GM23338 (cell line): ENCODE measurements at regions not wholly inside any gene's neighbourhood (a gene's known extent, or its start where the extent isn't known, plus 50 kb on each side); places are given as distances from the start of the nearest gene placed in this dataset.

Experiments
- ATAC-seq: fragments of 200-7000 bp; cut with Tn5 transposase; 3 replicates; pipeline ENCODE4 v1.9.1; 2020
- DNase-seq: peaks from one replicate; pipeline ENCODE4 v3.0.0-alpha.2; 2015; ENCODE audit warnings: low spot score
- H2AFZ ChIP-seq: fragments of 200-600 bp; sonication (generic); 2 replicates; pipeline ENCODE4 v1.8.0; 2016; ENCODE audit warnings: antibody characterized with exemption, mild to moderate bottlenecking, moderate library complexity
- H3F3A ChIP-seq: fragments of 200-600 bp; sonication (generic); replicated peaks from 2 replicates; pipeline ENCODE4 v1.8.0; 2017; ENCODE audit warnings: antibody characterized with exemption, mixed run types, low read depth
- H3K27ac ChIP-seq: fragments of 200-600 bp; sonication (generic); 2 replicates; pipeline ENCODE4 v1.6.1; 2016; ENCODE audit warnings: low read depth
- H3K27me3 ChIP-seq: fragments of 200-600 bp; sonication (generic); 2 replicates; pipeline ENCODE4 v1.8.0; 2016; ENCODE audit warnings: mild to moderate bottlenecking, mixed run types, moderate library complexity; ENCODE audit not compliant: insufficient read depth
- H3K36me3 ChIP-seq: fragments of 200-600 bp; sonication (generic); 2 replicates; pipeline ENCODE4 v1.8.0; 2016; ENCODE audit warnings: mild to moderate bottlenecking; ENCODE audit not compliant: insufficient read depth
- H3K4me1 ChIP-seq: fragments of 200-600 bp; sonication (generic); 2 replicates; pipeline ENCODE4 v1.8.0; 2016; ENCODE audit warnings: mild to moderate bottlenecking, moderate library complexity; ENCODE audit not compliant: insufficient read depth
- H3K4me2 ChIP-seq: fragments of 200-600 bp; sonication (generic); 2 replicates; pipeline ENCODE4 v1.7.1; 2017; ENCODE audit warnings: mixed run types
- H3K4me3 ChIP-seq: fragments of 200-600 bp; sonication (generic); 2 replicates; pipeline ENCODE4 v1.6.1; 2016; ENCODE audit warnings: mixed run types
- H3K79me2 ChIP-seq: fragments of 200-600 bp; sonication (generic); replicated peaks from 2 replicates; pipeline ENCODE4 v1.8.0; 2017; ENCODE audit warnings: mild to moderate bottlenecking; ENCODE audit not compliant: insufficient read depth
- H3K9me2 ChIP-seq: fragments of 200-600 bp; sonication (generic); 2 replicates; pipeline ENCODE4 v1.8.0; 2017; ENCODE audit not compliant: insufficient read depth
- H4K20me1 ChIP-seq: fragments of 200-600 bp; sonication (generic); replicated peaks from 2 replicates; pipeline ENCODE4 v1.8.0; 2017; ENCODE audit warnings: mild to moderate bottlenecking; ENCODE audit not compliant: insufficient read depth
- H3K27ac Mint-ChIP-seq: 2 replicates; pipeline ENCODE4 v1.8.0; 2020; ENCODE audit warnings: inconsistent platforms, mild to moderate bottlenecking, moderate library complexity, mixed read lengths
- H3K27me3 Mint-ChIP-seq: 3 replicates; pipeline ENCODE4 v1.8.0; 2022; ENCODE audit warnings: low read depth, mild to moderate bottlenecking, moderate library complexity, mixed read lengths, inconsistent platforms; ENCODE audit not compliant: insufficient read depth, poor library complexity
- H3K36me3 Mint-ChIP-seq: 3 replicates; pipeline ENCODE4 v1.8.0; 2021; ENCODE audit warnings: low read depth, mild to moderate bottlenecking, inconsistent platforms, moderate library complexity, mixed read lengths
- H3K4me1 Mint-ChIP-seq: 3 replicates; pipeline ENCODE4 v1.8.0; 2020; ENCODE audit warnings: mild to moderate bottlenecking, inconsistent platforms, mixed read lengths
- H3K4me3 Mint-ChIP-seq: 3 replicates; pipeline ENCODE4 v1.8.0; 2021; ENCODE audit warnings: moderate library complexity, mild to moderate bottlenecking, inconsistent platforms, mixed read lengths
- H3K9me3 Mint-ChIP-seq: 3 replicates; pipeline ENCODE4 v1.8.0; 2020; ENCODE audit warnings: moderate library complexity, mild to moderate bottlenecking, inconsistent platforms, mixed read lengths
- CREB1 ChIP-seq: fragments of 250-450 bp; sonication (Bioruptor Pico); IDR thresholded peaks from 2 replicates; pipeline ENCODE4 v1.5.0; 2020; ENCODE audit warnings: low read depth, mild to moderate bottlenecking, moderate library complexity
- EZH2phosphoT487 ChIP-seq: fragments of 200-600 bp; sonication (generic); IDR thresholded peaks from one replicate; pipeline ENCODE4 v1.8.1; 2018; ENCODE audit warnings: antibody characterized with exemption; ENCODE audit not compliant: unreplicated experiment
- JUNB ChIP-seq: IDR thresholded peaks from one replicate; pipeline ENCODE4 v1.6.1; 2016; ENCODE audit warnings: antibody characterized with exemption; ENCODE audit not compliant: unreplicated experiment
- POLR2AphosphoS5 ChIP-seq: IDR thresholded peaks from 2 replicates; pipeline ENCODE4 v1.6.1; 2016; ENCODE audit warnings: antibody characterized with exemption, low read depth
- ZNF331 ChIP-seq: fragments of 250-450 bp; sonication (Bioruptor Pico); IDR thresholded peaks from 2 replicates; pipeline ENCODE4 v1.5.0; 2020; ENCODE audit warnings: low read depth, mild to moderate bottlenecking, moderate library complexity
- TF ChIP-seq, protein P1 (sequence below), 2 experiments: fragments of 200-600 bp in 1 of 2; sonication (generic) in 1 of 2; conservative IDR thresholded peaks; 2 replicates each; pipeline versions ENCODE4 v1.5.1 to v1.6.1; 2016 to 2017; ENCODE audit warnings: antibody characterized with exemption in 2 of 2, low read depth in 2 of 2, mild to moderate bottlenecking in 2 of 2, moderate library complexity in 1 of 2
- TF ChIP-seq, protein P2 (sequence below): fragments of 250-450 bp; sonication (Bioruptor Pico); IDR thresholded peaks from 2 replicates; pipeline ENCODE4 v1.5.0; 2020; ENCODE audit warnings: mild to moderate bottlenecking, moderate library complexity
- TF ChIP-seq, protein P3 (sequence below): IDR thresholded peaks from one replicate; pipeline ENCODE4 v1.6.1; 2018; ENCODE audit warnings: antibody characterized with exemption; ENCODE audit not compliant: unreplicated experiment

GRCh38 chr1:83716641-83717040, 282.3 kb downstream of the TTLL7 start:
- H3K4me2 ChIP-seq, result no peak overlapping the region
- ATAC-seq, result no peak
- peaks cover 14% of the 10 kb centered on the region; the same call in 1 of the 2 replicates for H3K9me2 ChIP-seq
- Mint-ChIP-seq H3K4me3 (no peak overlapping the region), H3K36me3 (no peaks in the 10 kb centered on the region), H3K27ac (no peak overlapping the region; the same call in 1 of the 2 replicates), H3K27me3 (peaks cover 2% of the 10 kb centered on the region), H3K4me1 (no peaks in the 10 kb centered on the region), H3K9me3 (no peaks in the 10 kb centered on the region)
- no peaks in the 10 kb centered on the region for H3K79me2 ChIP-seq
- H3F3A ChIP-seq, result no peaks in the 10 kb centered on the region
- H4K20me1 ChIP-seq, result no peaks in the 10 kb centered on the region
- no peak for DNase-seq
- H3K36me3 ChIP-seq, result no peaks in the 10 kb centered on the region
- TF ChIP-seq JUNB, result no peak
- TF ChIP-seq POLR2AphosphoS5, result no peak
- TF ChIP-seq, protein P1, sequence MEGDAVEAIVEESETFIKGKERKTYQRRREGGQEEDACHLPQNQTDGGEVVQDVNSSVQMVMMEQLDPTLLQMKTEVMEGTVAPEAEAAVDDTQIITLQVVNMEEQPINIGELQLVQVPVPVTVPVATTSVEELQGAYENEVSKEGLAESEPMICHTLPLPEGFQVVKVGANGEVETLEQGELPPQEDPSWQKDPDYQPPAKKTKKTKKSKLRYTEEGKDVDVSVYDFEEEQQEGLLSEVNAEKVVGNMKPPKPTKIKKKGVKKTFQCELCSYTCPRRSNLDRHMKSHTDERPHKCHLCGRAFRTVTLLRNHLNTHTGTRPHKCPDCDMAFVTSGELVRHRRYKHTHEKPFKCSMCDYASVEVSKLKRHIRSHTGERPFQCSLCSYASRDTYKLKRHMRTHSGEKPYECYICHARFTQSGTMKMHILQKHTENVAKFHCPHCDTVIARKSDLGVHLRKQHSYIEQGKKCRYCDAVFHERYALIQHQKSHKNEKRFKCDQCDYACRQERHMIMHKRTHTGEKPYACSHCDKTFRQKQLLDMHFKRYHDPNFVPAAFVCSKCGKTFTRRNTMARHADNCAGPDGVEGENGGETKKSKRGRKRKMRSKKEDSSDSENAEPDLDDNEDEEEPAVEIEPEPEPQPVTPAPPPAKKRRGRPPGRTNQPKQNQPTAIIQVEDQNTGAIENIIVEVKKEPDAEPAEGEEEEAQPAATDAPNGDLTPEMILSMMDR (conservative IDR thresholded peaks at IDR 0.05; ENCODE audit: low read depth in 2 of 2), result no peak
- no peak for TF ChIP-seq ZNF331 (CRISPR knock-in tag)
- TF ChIP-seq CREB1, result no peak
- no peak for TF ChIP-seq EZH2phosphoT487
- H3K27ac ChIP-seq, result no peak overlapping the region
- H3K4me1 ChIP-seq, result no peaks in the 10 kb centered on the region
- H3K4me3 ChIP-seq, result no peak overlapping the region
- no peaks in the 10 kb centered on the region for H3K27me3 ChIP-seq
- 0 out of 2 replicates have a peak overlapping the region, but pooled peaks have one; percentile 28 for H2AFZ ChIP-seq

GRCh38 chr1:83715550-83715949, 283.4 kb downstream of the TTLL7 start:
- Histone ChIP-seq H3K4me3 (no peak overlapping the region), H3K27me3 (no peaks in the 10 kb centered on the region), H3K9me2 (peaks cover 14% of the 10 kb centered on the region; the same call in 1 of the 2 replicates), H3K79me2 (no peaks in the 10 kb centered on the region), H3K4me2 (no peak overlapping the region), H4K20me1 (no peaks in the 10 kb centered on the region), H3F3A (no peaks in the 10 kb centered on the region), H2AFZ (no peak overlapping the region), H3K4me1 (no peaks in the 10 kb centered on the region), H3K27ac (no peak overlapping the region), H3K36me3 (no peaks in the 10 kb centered on the region)
- no peak for DNase-seq
- H3K4me1 Mint-ChIP-seq, result no peaks in the 10 kb centered on the region
- peaks cover 2% of the 10 kb centered on the region for H3K27me3 Mint-ChIP-seq
- no peaks in the 10 kb centered on the region for H3K36me3 Mint-ChIP-seq
- no peaks in the 10 kb centered on the region for H3K9me3 Mint-ChIP-seq
- ATAC-seq, result no peak
- no peak overlapping the region for H3K27ac Mint-ChIP-seq
- no peak overlapping the region for H3K4me3 Mint-ChIP-seq
- TF ChIP-seq, protein P2, sequence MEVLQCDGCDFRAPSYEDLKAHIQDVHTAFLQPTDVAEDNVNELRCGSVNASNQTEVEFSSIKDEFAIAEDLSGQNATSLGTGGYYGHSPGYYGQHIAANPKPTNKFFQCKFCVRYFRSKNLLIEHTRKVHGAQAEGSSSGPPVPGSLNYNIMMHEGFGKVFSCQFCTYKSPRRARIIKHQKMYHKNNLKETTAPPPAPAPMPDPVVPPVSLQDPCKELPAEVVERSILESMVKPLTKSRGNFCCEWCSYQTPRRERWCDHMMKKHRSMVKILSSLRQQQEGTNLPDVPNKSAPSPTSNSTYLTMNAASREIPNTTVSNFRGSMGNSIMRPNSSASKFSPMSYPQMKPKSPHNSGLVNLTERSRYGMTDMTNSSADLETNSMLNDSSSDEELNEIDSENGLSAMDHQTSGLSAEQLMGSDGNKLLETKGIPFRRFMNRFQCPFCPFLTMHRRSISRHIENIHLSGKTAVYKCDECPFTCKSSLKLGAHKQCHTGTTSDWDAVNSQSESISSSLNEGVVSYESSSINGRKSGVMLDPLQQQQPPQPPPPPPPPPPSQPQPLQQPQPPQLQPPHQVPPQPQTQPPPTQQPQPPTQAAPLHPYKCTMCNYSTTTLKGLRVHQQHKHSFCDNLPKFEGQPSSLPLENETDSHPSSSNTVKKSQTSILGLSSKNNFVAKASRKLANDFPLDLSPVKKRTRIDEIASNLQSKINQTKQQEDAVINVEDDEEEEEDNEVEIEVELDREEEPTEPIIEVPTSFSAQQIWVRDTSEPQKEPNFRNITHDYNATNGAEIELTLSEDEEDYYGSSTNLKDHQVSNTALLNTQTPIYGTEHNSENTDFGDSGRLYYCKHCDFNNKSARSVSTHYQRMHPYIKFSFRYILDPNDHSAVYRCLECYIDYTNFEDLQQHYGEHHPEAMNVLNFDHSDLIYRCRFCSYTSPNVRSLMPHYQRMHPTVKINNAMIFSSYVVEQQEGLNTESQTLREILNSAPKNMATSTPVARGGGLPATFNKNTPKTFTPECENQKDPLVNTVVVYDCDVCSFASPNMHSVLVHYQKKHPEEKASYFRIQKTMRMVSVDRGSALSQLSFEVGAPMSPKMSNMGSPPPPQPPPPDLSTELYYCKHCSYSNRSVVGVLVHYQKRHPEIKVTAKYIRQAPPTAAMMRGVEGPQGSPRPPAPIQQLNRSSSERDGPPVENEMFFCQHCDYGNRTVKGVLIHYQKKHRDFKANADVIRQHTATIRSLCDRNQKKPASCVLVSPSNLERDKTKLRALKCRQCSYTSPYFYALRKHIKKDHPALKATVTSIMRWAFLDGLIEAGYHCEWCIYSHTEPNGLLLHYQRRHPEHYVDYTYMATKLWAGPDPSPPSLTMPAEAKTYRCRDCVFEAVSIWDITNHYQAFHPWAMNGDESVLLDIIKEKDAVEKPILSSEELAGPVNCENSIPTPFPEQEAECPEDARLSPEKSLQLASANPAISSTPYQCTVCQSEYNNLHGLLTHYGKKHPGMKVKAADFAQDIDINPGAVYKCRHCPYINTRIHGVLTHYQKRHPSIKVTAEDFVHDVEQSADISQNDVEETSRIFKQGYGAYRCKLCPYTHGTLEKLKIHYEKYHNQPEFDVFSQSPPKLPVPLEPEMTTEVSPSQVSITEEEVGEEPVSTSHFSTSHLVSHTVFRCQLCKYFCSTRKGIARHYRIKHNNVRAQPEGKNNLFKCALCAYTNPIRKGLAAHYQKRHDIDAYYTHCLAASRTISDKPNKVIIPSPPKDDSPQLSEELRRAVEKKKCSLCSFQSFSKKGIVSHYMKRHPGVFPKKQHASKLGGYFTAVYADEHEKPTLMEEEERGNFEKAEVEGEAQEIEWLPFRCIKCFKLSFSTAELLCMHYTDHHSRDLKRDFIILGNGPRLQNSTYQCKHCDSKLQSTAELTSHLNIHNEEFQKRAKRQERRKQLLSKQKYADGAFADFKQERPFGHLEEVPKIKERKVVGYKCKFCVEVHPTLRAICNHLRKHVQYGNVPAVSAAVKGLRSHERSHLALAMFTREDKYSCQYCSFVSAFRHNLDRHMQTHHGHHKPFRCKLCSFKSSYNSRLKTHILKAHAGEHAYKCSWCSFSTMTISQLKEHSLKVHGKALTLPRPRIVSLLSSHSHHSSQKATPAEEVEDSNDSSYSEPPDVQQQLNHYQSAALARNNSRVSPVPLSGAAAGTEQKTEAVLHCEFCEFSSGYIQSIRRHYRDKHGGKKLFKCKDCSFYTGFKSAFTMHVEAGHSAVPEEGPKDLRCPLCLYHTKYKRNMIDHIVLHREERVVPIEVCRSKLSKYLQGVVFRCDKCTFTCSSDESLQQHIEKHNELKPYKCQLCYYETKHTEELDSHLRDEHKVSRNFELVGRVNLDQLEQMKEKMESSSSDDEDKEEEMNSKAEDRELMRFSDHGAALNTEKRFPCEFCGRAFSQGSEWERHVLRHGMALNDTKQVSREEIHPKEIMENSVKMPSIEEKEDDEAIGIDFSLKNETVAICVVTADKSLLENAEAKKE (CRISPR knock-in tag), result no peak
- TF ChIP-seq, protein P3, sequence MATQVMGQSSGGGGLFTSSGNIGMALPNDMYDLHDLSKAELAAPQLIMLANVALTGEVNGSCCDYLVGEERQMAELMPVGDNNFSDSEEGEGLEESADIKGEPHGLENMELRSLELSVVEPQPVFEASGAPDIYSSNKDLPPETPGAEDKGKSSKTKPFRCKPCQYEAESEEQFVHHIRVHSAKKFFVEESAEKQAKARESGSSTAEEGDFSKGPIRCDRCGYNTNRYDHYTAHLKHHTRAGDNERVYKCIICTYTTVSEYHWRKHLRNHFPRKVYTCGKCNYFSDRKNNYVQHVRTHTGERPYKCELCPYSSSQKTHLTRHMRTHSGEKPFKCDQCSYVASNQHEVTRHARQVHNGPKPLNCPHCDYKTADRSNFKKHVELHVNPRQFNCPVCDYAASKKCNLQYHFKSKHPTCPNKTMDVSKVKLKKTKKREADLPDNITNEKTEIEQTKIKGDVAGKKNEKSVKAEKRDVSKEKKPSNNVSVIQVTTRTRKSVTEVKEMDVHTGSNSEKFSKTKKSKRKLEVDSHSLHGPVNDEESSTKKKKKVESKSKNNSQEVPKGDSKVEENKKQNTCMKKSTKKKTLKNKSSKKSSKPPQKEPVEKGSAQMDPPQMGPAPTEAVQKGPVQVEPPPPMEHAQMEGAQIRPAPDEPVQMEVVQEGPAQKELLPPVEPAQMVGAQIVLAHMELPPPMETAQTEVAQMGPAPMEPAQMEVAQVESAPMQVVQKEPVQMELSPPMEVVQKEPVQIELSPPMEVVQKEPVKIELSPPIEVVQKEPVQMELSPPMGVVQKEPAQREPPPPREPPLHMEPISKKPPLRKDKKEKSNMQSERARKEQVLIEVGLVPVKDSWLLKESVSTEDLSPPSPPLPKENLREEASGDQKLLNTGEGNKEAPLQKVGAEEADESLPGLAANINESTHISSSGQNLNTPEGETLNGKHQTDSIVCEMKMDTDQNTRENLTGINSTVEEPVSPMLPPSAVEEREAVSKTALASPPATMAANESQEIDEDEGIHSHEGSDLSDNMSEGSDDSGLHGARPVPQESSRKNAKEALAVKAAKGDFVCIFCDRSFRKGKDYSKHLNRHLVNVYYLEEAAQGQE, result no peak
- TF ChIP-seq JUNB, result no peak
- no peak for TF ChIP-seq EZH2phosphoT487
- TF ChIP-seq, protein P1 (conservative IDR thresholded peaks at IDR 0.05; ENCODE audit: low read depth in 2 of 2), result no peak
